ENCODE measurements at regions not wholly inside any gene's neighbourhood (a gene's known extent, or its start where the extent isn't known, plus 50 kb on each side); places are given as distances from the start of the nearest gene placed in this dataset.

DNA sequence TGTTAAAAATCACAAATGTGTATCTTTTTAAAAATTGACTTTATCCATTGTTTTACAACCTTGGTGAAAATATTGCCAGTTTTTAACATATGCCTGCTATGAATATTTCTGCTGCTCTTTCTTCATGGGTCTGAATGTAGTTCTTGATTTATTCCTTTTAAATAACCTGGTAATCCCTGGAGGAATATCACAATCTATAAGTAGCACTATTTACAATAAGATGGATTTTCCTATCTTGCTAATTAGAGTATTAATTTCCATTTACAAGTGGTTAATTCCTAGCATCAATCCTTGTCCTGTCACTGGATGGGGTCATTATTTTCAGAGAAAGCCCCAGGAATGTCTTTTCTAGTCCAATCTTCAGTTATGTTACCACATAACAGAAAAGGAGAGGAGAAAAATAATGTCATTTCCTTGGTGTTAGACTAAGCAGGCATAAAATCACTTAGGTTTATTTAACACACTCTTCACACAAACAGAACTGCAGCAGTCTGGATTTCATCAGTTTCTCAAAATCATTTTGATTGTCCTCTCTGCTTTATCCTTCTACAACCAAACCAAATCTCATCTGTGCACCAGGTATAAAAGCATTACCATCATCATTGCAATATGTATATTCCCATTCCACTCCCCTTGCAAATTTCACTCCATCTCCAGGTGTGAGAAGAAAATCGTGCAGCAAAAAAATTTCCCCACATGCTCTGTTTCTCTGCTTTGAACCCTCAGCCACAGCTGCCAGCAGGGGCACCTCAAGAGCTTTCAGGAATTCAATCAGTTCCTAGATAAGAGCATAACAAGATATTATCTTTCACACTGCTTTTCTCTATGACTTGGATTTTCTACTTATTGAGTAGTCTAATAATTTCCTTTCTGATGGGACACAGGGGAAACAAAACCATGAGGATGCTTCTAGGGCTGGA lies 204.1 kb downstream of the SEC61B start:
- peaks cover 0 to 4% (median 0%) of the 10 kb centered on the region in 3 donors for H3K27me3 Mint-ChIP-seq (ENCODE audit: low read depth in 3 of 3)
- intact Hi-C loops (cut with micrococcal nuclease), result no loop called here
- H3K4me1 Mint-ChIP-seq, result peaks cover 4% of the 10 kb centered on the region

GRCh38 chr9:99427260-99427659 lies 205.2 kb downstream of the SEC61B start:
- H3K4me2 ChIP-seq (replicated peaks; ENCODE audit: extremely low read depth, low read length, poor library complexity, severe bottlenecking), result no peak overlapping the region
- H3K27ac Mint-ChIP-seq, result no peak overlapping the region
- H3K27me3 ChIP-seq (ENCODE audit: control insufficient read depth in 2 of 2, insufficient read depth in 2 of 2, low read length in 2 of 2), result no peaks in the 10 kb centered on the region
- H3K27me3 Mint-ChIP-seq (ENCODE audit: low read depth in 3 of 3), result peaks cover 0 to 4% (median 0%) of the 10 kb centered on the region in 3 donors
- H3K79me2 ChIP-seq (ENCODE audit: insufficient read depth, low read length), result no peaks in the 10 kb centered on the region
- H4K20me1 ChIP-seq (ENCODE audit: insufficient read depth, low read length), result no peaks in the 10 kb centered on the region
- peaks cover 4% of the 10 kb centered on the region for H3K4me1 Mint-ChIP-seq
- H3K9me3 ChIP-seq (replicated peaks in 1 of 2; ENCODE audit: control insufficient read depth in 1 of 2, insufficient read depth in 1 of 2, low read length in 2 of 2), result no peaks in the 10 kb centered on the region
- H3K4me1 ChIP-seq (ENCODE audit: control insufficient read depth in 1 of 2, insufficient read depth in 2 of 2, low read length in 2 of 2), result peaks cover 0 to 4% of the 10 kb centered on the region in 2 donors
- no peaks in the 10 kb centered on the region for H3K36me3 ChIP-seq (replicated peaks in 1 of 2; ENCODE audit: control insufficient read depth in 1 of 2, insufficient read depth in 2 of 2, low read length in 2 of 2)
- H3K4me3 Mint-ChIP-seq, result no peak overlapping the region
- H3K4me3 ChIP-seq (replicated peaks in 1 of 3; ENCODE audit: low read depth in 2 of 3, low read length in 3 of 3), result no peak overlapping the region
- peaks cover 0 to 4% (median 2%) of the 10 kb centered on the region in 7 donors for H3K9me3 Mint-ChIP-seq
- TF ChIP-seq CTCF (IDR thresholded peaks at IDR 0.05), result no peak
- intact Hi-C loops (cut with micrococcal nuclease), result no loop called here
- no peak overlapping the region for H3K27ac ChIP-seq (ENCODE audit: low read depth in 1 of 2, low read length in 2 of 2)
- no peak overlapping the region for H2AFZ ChIP-seq (ENCODE audit: insufficient read depth, low read depth, low read length, poor library complexity, severe bottlenecking)
- H3K9ac ChIP-seq (ENCODE audit: insufficient read depth, low read length, poor library complexity, severe bottlenecking), result no peak overlapping the region
- no peaks in the 10 kb centered on the region for H3K36me3 Mint-ChIP-seq
- DNase-seq, result no peak

More for the DNA sequence above, 204.1 kb downstream of the SEC61B start:
- no peak overlapping the region for H3K4me3 ChIP-seq (replicated peaks in 1 of 3; ENCODE audit: low read depth in 2 of 3, low read length in 3 of 3)
- H3K79me2 ChIP-seq (ENCODE audit: insufficient read depth, low read length), result no peaks in the 10 kb centered on the region
- H3K9me3 Mint-ChIP-seq, result peaks cover 0 to 4% (median 2%) of the 10 kb centered on the region in 7 donors
- no peak for TF ChIP-seq CTCF (IDR thresholded peaks at IDR 0.05)
- no peak overlapping the region for H3K4me3 Mint-ChIP-seq
- no peaks in the 10 kb centered on the region for H3K36me3 Mint-ChIP-seq
- no CpG with 5 or more reads among the region's 1 CpG for WGBS (ENCODE audit: insufficient coverage)
- no peaks in the 10 kb centered on the region for H4K20me1 ChIP-seq (ENCODE audit: insufficient read depth, low read length)
- no peak for DNase-seq
- no peaks in the 10 kb centered on the region for H3K9me3 ChIP-seq (replicated peaks in 1 of 2; ENCODE audit: control insufficient read depth in 1 of 2, insufficient read depth in 1 of 2, low read length in 2 of 2)
- H2AFZ ChIP-seq (ENCODE audit: insufficient read depth, low read depth, low read length, poor library complexity, severe bottlenecking), result no peak overlapping the region
- H3K27ac Mint-ChIP-seq, result no peak overlapping the region
- peaks cover 0 to 4% of the 10 kb centered on the region in 2 donors for H3K4me1 ChIP-seq (ENCODE audit: control insufficient read depth in 1 of 2, insufficient read depth in 2 of 2, low read length in 2 of 2)
- H3K27me3 ChIP-seq (ENCODE audit: control insufficient read depth in 2 of 2, insufficient read depth in 2 of 2, low read length in 2 of 2), result no peaks in the 10 kb centered on the region
- H3K4me2 ChIP-seq (replicated peaks; ENCODE audit: extremely low read depth, low read length, poor library complexity, severe bottlenecking), result no peak overlapping the region
- no peak overlapping the region for H3K9ac ChIP-seq (ENCODE audit: insufficient read depth, low read length, poor library complexity, severe bottlenecking)
- no peak overlapping the region for H3K27ac ChIP-seq (ENCODE audit: low read depth in 1 of 2, low read length in 2 of 2)
- no peaks in the 10 kb centered on the region for H3K36me3 ChIP-seq (replicated peaks in 1 of 2; ENCODE audit: control insufficient read depth in 1 of 2, insufficient read depth in 2 of 2, low read length in 2 of 2)

Data from CD14-positive monocyte (primary cell).